ENCODE measurements at regions not wholly inside any gene's neighbourhood (a gene's known extent, or its start where the extent isn't known, plus 50 kb on each side); places are given as distances from the start of the nearest gene placed in this dataset.

GRCh38 chr11:38416141-38416540 lies 1818.1 kb upstream of the RAG2 start:
- TF ChIP-seq, protein P1, sequence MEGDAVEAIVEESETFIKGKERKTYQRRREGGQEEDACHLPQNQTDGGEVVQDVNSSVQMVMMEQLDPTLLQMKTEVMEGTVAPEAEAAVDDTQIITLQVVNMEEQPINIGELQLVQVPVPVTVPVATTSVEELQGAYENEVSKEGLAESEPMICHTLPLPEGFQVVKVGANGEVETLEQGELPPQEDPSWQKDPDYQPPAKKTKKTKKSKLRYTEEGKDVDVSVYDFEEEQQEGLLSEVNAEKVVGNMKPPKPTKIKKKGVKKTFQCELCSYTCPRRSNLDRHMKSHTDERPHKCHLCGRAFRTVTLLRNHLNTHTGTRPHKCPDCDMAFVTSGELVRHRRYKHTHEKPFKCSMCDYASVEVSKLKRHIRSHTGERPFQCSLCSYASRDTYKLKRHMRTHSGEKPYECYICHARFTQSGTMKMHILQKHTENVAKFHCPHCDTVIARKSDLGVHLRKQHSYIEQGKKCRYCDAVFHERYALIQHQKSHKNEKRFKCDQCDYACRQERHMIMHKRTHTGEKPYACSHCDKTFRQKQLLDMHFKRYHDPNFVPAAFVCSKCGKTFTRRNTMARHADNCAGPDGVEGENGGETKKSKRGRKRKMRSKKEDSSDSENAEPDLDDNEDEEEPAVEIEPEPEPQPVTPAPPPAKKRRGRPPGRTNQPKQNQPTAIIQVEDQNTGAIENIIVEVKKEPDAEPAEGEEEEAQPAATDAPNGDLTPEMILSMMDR (IDR thresholded peaks at IDR 0.05), result no peak
- intact Hi-C loops (cut with DNase I), result no loop called here
- ATAC-seq, result no peak
- H3K4me3 ChIP-seq, result no peak overlapping the region
- WGBS, 2 donors, result 52 to 67% methylated on average over 4 of the region's 4 CpGs
- peaks cover 0 to 31% (median 0%) of the 10 kb centered on the region in 11 donors for H3K9me3 ChIP-seq
- DNase-seq, result no peak
- H3K4me1 ChIP-seq, result no peaks in the 10 kb centered on the region
- H3K27me3 ChIP-seq, result no peaks in the 10 kb centered on the region
- no peak overlapping the region for H3K27ac ChIP-seq
- no peaks in the 10 kb centered on the region for H3K36me3 ChIP-seq

GRCh38 chr11:38411149-38411548 lies 1813.1 kb upstream of the RAG2 start:
- Histone ChIP-seq H3K4me1 (no peaks in the 10 kb centered on the region), H3K4me3 (no peak overlapping the region), H3K27ac (no peak overlapping the region), H3K27me3 (no peaks in the 10 kb centered on the region), H3K36me3 (no peaks in the 10 kb centered on the region), H3K9me3 (peaks cover 0 to 29% (median 0%) of the 10 kb centered on the region in 11 donors)
- DNase-seq (no peak), ATAC-seq (no peak)
- intact Hi-C loops (cut with DNase I), result no loop called here
- 53 to 72% methylated on average over 2 of the region's 2 CpGs for WGBS, 2 donors
- TF ChIP-seq, protein P1 (IDR thresholded peaks at IDR 0.05), result no peak

- WGBS, 2 donors, result 52 to 61% methylated on average over 4 of the region's 4 CpGs
- TF ChIP-seq, protein P1 (IDR thresholded peaks at IDR 0.05), result no peak
- no peaks in the 10 kb centered on the region for H3K27me3 ChIP-seq
- H3K4me1 ChIP-seq, result no peaks in the 10 kb centered on the region
- intact Hi-C loops (cut with DNase I), result no loop called here
- ATAC-seq (no peak), DNase-seq (no peak)
- H3K27ac ChIP-seq, result no peak overlapping the region
- H3K9me3 ChIP-seq, result peaks cover 0 to 22% (median 0%) of the 10 kb centered on the region in 11 donors
- H3K4me3 ChIP-seq, result no peak overlapping the region
- no peaks in the 10 kb centered on the region for H3K36me3 ChIP-seq
Measured at GRCh38 chr11:38402063-38402462, 1804.0 kb upstream of the RAG2 start.

DNA sequence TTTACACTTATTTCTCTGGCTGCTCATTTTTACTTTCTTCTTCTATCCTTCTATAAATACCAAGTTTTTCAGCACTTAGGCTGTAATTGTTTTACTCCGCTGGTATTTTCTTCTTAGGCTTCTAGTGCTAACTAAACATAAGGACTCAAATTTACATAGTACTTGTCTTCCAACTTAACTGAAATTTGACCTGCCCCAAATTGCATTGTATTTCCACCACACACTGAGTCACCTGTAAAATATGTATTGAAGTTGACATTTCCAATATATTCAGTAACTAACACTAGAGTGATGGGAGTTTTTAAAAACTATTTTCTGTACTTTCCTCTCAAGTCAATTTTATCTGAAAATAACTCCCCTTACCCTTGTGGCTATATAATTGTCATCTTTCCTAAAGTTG lies 1794.1 kb upstream of the RAG2 start:
- H3K27ac ChIP-seq, result no peak overlapping the region
- H3K4me1 ChIP-seq, result no peaks in the 10 kb centered on the region
- no peak overlapping the region for H3K4me3 ChIP-seq
- WGBS, 2 donors, result 88 to 94% methylated on average over 1 of the region's 1 CpG
- H3K27me3 ChIP-seq, result no peaks in the 10 kb centered on the region
- ATAC-seq, result no peak
- H3K36me3 ChIP-seq, result no peaks in the 10 kb centered on the region
- intact Hi-C loops (cut with DNase I), result no loop called here
- no peak for DNase-seq
- H3K9me3 ChIP-seq, result peaks cover 0 to 27% (median 0%) of the 10 kb centered on the region in 11 donors
- TF ChIP-seq, protein P1 (IDR thresholded peaks at IDR 0.05), result no peak

Data from heart right ventricle (tissue), 16 donors.